Embryonic facial prominence (tissue), 1 donor: ENCODE measurements at regions not wholly inside any gene's neighbourhood (a gene's known extent, or its start where the extent isn't known, plus 50 kb on each side); places are given as distances from the start of the nearest gene placed in this dataset.
"Not testable (repeated sequence)": the region's sequence is repeated elsewhere in the genome, so short reads cannot be mapped to it uniquely, and the experiment has no call there.

Source experiments
- DNase-seq: peaks from one replicate; pipeline ENCODE4 v3.0.0-alpha.2; 2016; ENCODE audit errors: extremely low spot score

DNA sequence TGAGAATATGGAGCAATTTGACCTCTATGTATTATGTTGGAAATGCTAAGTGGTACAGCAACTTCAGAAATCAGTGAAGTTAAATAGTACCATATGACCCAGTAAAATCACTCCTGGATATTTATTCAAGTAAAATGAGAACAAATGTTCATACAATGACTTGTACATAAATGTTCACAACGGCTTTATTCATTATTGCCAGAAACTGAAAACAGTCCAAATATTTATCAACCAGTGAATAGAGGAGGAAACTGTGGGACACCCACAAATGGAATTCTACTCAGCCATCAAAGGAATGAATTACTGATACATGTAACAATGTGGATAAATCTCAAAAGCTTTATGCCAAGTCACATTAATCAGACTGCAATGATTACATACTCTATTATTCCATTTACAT, 416.3 kb downstream of the AASDHPPT start:
- no peak for DNase-seq

DNA sequence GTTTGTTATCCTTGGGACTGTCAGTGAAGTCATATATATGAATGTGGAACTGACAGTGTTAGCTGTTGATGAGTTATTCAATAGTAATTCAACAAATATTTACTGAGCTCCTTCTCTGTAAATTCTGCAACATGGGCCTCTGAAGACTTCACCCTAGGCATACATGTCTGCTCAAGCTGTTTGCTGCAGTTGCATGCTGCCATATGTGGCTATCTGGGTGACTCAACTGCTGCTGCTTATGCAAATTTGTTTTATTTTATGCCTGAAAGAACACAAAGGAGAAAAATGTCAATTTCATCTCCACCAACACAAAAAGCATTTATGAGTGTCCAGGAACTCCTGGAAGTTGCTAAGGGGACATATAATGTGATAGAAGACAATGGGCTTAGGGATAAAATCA, 417.6 kb downstream of the AASDHPPT start:
- no peak for DNase-seq

DNA sequence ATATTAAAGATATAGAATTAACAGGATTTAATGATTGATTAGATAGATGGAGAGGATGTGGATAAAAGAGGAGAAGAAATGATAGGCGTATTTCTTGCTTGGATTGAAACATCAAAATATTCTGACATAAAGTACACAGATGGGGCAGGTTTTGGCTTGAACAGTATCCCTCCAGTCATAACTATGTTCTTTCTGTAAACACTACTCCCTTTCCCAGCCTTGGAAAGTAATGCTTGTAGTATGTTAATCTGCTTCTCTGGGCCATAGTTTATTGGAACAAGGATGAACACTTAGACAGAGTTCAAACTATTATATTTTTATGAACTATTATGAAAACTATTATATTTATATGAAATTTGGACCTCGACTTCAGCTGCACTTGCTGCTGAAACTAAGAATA, 419.2 kb downstream of the AASDHPPT start:
- DNase-seq: no peak

DNA sequence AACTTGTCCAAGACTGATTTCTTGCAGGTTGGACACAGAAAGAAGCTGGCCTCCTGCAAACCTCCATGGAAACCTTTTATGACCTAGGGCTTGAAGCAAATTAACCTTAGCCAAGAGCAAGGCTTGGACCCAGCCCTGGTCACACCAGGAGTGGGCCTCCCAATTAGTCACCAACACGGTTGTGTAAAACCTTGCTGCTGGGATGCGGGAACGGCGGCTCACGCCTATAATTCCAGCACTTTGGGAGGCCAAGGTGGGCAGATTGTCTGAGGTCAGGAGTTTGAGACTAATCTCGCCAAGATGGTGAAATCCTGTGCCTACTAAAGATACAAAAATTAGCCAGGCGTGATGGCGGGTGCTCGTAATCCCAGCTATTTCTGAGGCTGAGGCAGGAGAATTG, 419.9 kb downstream of the AASDHPPT start:
- DNase-seq: no peak

DNA sequence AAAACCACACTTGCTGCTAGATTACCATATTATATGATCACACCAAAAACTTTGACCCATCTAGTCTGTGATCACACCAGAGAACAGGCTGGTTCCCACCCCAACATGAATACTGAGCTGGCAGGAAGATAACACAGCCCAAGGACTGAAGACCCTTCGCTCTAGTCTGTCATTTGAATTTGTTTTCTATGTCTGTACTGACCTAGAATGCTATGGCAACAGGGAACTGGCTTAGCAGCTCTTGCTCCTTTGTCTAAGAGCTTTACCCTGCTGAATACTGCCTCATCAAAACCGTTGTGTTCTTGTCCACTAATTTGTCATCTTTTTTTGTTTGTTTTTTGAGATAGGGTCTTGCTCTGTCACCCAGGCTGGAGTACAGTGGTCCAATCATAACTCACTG, 420.4 kb downstream of the AASDHPPT start:
- no peak for DNase-seq

DNA sequence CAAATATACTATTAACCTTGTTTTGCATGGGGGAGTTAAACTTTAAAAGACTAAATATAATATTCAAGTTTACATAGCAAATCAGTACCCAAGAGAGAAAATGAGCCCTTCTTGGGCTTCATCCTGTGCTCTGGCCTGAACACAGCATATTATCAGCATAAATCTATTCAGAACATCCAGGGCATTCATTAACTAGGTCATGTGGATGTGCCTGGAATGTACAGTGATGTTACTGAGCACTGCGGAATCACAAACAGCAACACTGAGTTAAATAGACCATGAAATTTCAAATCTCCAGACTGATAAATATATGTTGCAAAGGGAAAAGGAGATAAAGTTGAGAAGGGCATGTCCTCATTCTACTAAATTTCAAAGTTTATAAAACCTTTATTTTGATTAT, 426.4 kb downstream of the AASDHPPT start:
- DNase-seq: no peak

DNA sequence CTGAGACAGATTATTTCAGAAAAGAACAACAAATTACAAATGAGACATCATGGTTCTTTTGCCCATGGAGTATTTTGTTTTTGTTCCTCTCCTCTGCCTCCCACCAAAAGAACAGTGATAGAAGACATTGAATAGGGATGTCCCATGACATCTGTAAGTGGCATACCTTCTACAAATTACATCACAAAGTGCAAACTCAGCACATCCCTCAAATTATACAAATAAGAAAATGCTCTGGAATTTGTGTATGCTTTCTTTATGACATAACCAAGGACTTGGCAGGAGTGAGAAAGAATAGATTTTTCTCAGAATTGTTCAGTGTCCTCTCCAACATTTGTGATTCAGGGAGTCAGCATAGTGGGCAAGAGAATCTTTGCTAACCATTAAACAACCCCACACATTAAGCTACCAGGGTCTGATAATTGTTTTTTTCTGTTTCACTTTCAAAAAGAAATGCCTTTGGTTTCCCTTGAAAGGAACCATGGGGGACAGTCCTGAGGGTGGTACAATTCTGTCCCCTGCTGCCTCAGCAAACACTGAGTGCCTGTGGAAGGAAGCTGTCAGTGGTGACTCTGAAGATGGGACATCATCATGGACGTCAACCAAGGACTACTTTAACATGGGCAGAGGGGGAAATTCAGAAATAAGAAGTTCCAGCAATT, 430.3 kb downstream of the AASDHPPT start:
- DNase-seq: no peak

DNA sequence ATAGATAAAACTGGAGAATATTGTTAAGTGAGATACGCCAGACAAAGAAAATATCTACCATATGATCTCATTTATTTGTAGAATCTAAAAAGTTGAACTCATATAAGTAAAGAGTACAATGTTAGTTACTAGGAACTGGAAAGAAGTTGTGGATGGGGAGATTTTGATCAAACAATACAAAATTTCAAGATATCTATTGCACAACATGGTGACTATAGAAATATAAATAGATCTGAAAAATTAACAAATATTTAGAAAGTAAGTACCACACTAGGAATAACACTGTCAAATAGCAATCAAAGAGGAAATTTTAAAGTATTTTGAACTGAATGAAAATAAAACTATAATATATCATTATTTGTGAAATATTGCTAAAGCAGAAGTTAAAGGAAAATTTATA, 437.2 kb downstream of the AASDHPPT start:
- no peak for DNase-seq

DNA sequence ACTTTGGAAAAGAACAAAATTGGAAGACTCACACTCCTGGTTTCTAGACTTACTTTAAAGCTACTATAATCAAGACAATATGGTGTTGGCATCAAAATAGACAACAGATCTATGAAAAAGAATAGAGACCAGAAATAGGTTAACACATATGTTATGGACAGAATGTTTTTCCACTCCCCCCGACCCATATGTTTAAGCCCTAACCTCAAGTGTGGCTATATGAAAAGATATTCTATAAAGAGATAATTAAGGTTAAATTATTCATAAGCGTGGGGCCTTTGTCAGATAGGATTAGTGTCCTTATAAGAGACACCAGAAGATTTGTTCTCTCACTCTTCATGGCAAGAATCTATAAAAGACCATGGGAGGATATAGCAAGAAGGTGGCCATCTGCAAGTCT, 440.0 kb downstream of the AASDHPPT start:
- DNase-seq: no peak

DNA sequence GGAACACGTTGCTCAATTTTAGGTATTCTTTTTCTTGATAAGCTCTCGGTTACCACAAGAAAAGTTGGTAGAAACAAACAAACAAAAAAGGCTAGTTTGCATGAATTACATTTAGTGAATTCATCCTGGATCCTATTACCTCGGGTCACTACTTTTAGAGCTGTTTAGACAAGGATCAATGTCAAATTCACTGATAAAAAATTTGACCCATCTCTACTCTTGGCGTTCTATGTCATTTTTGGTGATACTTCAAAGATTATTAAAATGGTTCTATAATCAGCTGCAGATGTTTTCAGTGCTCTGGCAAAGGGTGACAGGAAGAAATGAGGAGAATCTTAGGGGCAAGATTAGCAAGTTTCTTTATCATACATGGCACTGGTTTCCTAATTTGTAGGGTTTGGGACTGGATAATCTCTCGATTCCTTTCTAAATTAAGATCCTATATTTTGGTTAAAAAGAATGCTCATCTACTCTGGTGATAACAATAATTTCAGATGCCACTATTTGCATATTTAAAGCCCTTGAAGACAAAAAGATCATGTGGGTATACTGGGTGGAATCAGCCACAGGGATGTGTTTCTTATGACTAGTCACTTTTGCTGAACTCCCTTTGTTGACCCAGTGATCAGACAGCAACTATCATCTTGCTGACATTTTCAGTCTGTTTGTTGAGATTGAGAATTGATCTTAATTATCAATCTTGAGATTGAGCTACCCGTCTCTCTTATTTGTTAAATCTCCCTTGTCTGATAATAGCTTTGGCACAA, 442.9 kb downstream of the AASDHPPT start:
- no peak for DNase-seq

DNA sequence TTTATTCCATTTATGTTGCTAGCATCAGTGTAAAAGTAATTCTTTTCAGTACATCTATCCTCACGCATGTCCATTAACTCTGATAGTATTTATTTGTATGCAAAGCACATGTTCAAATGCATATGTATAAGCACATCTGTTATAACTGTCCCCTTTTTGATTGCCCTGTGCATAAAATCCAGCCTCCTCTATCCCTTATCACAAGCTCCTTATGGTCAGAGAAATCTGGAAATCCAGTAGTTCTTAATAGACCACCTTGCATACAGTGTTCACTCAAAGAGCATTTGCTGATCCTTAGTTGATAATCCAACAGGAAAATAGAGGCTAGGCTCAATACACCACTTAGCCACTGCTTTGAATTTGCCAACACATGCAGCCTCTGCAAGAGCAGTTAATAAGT, 443.5 kb downstream of the AASDHPPT start:
- no peak for DNase-seq

DNA sequence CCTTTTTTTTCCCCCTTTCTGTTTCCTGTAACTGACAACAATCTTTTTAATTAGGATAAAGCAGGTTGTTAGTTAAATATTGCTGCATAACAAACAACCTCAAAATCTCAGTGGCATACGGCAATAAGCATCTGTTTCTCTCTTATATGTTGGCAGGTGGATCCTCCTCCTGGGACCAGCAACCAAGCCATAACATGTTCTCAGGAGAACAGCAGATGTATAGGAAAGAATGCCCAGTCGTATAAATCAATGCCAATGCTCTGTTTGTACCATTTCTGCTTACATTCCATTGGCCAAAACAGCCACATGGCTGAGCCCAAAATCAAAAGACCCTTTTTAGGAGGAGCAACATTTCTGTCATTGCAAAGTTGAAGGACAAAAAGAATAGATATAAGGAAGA, 445.7 kb downstream of the AASDHPPT start:
- DNase-seq: no peak

DNA sequence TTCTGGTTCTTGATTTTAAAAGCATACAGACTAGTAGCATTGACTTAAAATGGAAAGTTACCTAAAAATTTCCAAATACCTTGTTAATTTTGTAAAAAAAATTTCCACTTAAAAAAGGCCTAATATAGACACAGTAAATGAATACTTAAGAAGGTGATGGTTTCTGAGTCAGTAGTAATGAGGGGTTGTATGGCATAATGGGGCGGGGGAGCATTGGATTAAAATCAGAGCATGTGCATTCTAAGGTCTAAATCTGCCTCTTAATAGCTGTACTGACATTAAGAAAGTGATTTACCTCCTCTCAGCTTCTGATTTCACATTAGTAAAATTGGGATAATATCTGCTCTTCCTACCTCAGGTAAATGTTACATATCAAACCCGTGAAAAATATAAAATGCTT, 446.5 kb downstream of the AASDHPPT start:
- no peak for DNase-seq

DNA sequence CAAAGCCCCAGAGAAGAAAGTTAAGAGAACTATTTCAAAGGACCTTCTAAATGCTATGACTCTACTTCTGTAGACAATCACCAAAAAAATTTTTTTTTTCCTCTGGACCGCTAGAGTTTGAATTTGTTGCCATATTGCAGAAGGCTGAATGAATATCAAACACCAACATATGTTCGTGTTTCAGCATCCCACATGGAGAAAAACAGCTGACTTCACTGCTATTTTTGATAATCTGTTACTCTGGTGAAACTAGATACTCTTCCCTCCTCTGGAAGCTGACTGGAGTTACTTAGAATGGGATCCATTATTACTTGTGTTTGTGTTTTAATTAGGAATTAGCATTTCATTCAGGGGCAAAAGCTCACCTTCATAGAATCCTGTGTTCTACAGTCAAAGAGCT, 447.0 kb downstream of the AASDHPPT start:
- no peak for DNase-seq

DNA sequence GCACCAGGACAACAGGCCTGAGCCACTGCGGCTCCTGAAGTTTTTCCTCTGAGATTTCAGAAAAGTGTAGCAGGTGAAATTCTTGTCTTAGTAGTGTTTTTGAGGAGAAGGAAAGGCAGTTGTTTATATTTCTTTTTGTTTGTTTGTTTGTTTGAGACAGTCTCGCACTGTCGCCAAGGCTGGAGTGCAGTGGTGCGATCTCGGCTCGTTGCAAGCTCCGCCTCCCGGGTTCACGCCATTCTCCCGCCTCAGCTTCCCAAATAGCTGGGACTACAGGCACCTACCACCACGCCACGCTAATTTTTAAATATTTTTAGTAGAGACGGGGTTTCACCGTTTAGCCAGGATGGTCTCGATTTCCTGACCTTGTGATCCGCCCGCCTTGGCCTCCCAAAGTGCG, 454.2 kb downstream of the AASDHPPT start:
- not testable (repeated sequence) for DNase-seq

DNA sequence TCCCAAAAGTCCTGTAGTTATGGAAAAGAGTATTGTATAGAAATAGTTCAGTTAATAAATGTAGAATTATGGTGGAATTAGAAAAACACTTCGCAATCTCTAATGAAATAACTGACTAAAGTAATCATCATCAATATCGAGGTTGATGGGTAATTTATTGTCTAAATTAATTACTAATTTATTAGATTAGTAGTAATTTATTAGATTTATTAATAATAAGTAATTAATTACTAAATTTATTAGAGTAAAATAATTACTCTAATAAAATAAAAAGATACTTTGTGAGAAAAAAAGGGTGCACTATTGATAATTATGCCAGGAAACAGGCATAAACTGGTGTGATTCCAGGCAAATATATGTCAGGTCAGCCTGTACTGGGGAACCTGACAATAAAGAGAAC, 455.6 kb downstream of the AASDHPPT start:
- DNase-seq: no peak

DNA sequence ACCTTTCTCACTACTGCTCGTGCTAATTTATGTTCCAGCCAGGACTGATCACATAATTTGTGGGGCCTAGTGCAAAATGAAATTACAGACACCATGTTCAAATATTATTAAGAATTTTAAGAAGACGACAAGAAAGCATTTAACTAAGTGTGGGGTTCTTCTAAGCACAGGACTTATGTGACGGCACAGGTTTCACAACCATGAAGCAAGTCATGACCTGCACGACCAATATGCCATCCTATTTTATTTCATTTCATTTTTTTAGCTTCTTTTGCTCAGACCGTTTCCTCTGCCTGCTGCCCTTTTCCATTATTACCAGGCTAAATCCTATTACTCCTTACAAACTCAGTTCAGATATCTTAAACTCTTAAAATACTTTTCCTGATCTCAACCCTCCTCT, 462.5 kb downstream of the AASDHPPT start:
- no peak for DNase-seq

DNA sequence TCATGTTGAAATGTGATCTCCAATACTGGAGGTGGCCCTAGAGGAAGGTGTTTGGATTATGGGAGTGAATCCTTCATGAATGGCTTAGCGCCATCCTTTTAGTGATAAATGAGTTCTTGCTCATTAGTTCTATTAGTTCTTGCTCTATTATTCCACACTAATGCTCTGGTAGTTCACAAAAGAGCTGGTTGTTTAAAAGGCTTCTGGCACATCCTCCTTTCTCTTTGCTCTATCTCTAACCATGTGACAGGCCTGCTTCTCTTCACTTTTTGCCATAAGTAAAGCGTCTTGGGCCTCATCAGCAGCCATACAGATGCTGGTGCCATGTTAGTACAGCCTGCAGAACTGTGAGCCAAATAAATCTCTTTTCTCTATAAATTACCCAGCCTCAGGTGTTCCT, 469.9 kb downstream of the GUCY1A2 start:
- DNase-seq: no peak

DNA sequence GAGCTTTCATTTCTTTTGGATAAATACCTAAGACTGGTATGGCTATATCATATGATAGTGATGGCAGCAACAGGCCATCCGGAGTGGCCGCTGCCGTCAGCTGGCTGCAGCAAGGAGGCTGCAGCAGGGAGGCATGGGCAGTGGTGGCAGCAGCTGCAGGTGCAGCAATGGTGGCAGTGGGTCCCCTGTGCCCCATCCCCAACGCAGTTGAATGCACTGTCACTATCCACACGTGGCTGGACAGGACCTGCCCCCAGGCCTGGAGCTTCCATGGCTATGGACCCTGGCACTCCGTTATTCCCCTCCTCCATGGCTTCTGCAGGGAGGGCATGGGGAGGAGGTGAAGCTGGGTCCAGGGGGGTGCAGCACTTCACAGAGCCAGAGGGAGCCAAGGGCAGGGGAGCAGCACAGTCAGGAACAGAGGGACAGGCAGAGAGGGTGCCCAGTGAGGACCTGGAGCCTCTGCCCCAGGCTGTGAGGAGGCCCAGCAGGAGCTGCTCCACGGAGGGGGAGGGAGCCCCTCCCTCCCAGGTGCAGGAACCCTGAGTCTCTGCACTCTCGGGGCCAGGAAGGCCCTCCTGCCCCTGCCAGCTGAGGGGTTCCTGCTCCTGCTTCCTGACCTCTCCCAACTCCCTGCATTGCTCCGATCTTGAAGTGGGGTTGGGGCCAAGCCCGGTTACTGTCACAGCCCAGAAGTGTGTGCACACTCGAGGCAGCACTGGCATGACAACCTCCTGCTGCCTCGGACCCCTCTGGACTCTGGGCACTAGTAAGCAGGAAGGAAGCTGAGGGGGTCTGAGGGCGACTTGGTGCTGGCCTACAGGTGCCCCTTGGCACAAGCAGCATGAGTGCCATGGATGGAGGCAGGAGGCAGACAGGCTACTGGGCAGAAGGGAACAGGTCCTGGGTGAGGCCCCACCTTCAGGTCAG, 466.3 kb downstream of the GUCY1A2 start:
- DNase-seq: no peak

DNA sequence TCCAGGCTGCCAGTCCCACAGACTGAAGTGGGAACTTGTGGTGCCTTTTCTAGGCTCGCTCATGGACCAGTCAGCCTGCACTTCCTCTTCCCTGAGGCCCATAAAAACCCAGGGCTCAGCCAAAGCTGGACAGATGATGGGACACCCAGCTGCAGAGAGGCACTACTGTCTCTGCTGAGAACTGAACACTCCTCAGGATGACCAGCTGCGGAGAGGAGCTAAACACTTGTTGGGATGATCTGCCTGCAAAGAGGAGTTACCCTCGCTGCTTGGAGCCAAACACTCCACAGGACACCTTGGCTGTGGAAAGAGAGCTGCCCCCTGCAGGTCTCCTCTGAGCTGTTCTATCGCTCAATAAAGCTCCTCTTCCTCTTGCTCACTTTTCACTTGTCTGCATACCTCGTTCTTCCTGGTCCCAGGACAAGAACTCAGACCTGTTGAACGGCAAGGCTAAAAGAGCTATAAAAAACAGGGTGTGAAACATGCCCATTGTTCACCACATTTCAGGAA, 465.5 kb downstream of the GUCY1A2 start:
- no peak for DNase-seq

DNA sequence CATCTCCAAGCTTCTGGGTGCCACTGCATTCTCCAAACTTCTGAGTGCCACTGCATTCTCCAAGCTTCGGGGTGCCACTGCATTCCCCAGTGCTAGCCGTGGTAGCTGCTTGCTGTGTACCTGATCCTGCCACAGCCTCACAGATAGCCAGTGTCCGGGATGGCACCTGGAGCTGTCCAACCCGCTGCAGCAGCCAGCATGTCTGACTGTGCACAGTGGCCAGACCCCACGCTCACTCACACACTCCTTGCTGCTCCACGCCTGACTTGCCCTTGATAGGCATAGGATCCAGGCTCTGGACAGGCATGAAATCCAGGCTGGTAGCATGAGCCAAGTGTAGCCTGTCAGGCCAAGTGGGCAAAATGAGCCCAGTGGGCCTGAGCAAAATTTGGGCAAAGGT, 465.0 kb downstream of the GUCY1A2 start:
- no peak for DNase-seq

DNA sequence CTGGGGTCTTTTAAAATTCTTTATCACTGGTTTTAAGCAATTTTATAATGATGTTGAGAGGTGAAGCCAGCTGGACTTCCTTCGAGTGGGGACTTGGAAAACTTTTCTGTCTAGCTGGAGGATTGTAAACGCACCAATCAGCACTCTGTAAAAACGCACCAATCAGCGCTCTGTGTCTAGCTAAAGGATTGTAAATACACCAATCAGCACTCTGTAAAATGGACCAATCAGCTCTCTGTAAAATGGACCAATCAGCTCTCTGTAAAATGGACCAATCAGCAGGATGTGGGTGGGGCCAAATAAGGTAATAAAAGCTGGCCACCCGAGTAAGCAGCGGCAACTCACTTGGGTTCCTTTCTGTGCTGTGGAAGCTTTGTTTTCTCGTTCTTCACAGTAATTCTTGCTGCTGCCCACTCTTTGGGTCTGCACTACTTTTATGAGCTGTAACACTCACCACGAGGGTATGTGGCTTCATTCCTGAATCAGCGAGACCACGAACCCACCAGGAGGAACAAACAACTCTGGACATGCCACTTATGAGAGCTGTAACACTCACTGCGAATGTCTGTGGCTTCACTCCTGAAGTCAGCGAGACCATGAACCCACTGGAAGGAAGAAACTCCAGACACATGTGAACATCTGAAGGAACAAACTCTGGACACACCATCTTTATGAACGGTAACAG, 462.6 kb downstream of the GUCY1A2 start:
- DNase-seq: not testable (repeated sequence)
